ENCODE measurements at regions not wholly inside any gene's neighbourhood (a gene's known extent, or its start where the extent isn't known, plus 50 kb on each side); places are given as distances from the start of the nearest gene placed in this dataset.

DNA sequence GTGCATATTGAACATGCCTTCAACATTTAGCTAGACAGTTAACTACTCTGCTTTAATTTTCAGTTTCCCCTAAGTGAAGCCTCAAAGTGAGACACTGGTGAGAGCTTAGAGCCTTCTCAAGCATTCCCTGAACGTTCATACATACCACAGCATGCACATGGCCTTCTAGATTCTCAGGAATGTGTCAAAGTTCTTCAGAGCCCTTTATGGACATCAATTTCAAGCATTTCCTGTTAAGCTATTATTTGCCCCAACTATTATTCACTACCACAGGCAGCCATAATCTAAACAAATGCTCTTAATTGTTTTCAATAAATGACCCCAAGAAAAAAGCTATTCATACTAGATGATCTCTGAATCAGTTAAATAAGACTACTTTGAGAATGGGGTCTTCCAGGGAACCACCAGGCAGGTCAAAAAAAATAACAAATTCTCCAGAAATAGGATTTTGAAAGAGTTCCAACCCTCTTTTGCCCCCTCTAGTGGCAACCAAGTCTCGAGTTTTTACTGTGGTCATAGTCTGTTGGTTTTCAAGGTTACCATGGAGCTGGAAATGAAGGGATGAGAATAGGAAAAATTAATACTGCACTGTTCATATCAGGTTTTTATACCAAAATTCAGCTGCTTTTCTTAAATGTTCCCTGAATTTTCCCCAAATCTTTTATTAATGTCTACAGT lies 235.4 kb downstream of the RAB28 start:
- no peak for DNase-seq

DNA sequence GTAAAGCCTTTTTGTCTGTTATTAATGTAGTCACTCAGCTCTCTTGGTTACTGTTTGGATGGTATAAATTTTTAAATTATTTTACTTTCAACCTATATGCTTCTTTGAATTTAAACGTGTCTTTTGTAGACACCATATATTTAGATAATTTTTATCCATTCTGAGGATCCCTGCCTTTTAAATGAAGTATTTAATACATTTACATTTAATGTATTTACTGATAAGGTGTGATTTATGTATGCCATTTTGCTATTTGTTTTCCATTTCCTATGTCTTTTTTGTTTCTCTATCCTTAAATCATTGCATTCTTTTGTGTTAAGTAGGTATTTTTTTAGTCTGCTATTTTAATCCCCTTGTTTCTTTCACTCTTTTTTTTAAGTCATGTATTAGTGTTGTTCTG lies 238.0 kb downstream of the RAB28 start:
- DNase-seq = no peak

DNA sequence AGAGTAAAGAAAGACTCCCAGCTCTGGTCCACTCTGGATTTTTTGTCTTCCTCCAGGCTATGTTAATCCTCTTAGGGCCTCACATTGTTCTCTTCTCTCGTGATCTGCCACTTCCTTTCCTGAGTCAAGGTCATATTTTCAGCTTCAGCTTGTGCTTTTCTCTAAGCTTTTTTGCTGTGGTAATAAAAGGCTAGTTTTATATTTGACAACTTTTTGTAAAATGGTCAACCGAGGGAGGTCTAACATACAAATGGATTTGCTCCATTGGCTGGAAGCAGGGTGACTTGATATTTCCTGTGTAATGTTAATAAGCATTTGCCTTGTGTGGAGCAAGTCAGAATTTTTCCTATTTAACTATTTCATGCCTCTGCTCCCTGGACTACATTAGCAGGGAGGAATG lies 239.7 kb downstream of the RAB28 start:
- no peak for DNase-seq

DNA sequence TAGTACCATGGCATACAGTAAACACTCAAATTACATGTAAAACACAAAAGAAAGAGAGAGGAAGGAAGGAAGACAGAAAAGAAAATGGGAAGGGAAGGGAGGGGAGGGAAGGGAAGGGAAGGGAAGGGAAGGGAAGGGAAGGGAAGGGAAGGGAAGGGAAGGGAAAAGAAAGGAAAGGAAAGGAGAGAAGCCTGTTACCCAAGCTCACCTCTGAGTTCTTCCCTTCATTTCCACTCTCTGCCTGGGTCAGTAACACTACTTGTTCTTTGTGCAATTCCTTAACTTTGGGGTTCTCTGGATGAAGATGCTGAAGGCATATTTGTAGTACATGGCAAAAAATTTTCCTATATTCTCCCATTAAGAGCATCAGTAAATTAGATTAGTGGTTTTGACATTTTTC lies 241.0 kb downstream of the RAB28 start:
- DNase-seq = no peak

DNA sequence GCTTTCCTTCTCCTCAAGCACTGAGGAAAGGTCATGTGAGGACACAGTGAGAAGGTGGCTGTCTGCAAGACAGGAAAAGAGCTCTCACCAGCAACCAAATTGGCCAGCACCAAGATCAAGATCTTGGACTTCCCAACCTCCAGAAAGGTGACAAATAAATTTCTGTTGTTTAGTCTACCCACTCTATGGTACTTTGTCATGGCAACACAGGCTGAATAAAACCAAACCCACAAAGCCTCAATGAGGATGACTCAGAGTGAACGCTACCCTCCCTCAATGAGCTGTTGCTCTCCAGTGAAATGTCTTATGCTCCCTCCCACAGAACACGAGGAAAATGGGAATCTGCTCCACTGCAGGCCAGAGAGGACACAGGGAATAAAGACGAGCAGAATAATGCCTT lies 244.1 kb downstream of the RAB28 start:
- no peak for DNase-seq

- no peak for DNase-seq
These were observed 245.2 kb downstream of the RAB28 start for GRCh38 chr4:13238936-13239335.

GRCh38 chr4:13236485-13236884 lies 247.7 kb downstream of the RAB28 start:
- DNase-seq = no peak

DNA sequence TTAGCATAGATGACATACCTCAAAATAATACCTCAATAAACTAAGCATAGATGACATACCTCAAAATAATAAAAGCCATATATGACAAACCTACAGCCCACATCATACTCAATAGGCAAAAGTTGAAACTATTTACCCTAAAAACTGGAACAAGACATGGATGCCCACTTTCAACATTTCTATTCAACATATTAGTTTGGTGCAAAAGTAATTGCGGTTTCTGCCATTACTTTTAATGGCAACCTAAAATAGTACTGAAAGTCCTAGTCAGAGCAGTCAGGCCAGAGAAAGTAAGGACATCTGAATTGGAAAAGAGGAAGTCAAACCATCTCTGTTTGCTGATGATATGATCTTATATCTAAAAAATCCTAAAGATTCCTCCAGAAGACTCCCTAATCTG lies 250.4 kb downstream of the RAB28 start:
- DNase-seq = no peak

DNA sequence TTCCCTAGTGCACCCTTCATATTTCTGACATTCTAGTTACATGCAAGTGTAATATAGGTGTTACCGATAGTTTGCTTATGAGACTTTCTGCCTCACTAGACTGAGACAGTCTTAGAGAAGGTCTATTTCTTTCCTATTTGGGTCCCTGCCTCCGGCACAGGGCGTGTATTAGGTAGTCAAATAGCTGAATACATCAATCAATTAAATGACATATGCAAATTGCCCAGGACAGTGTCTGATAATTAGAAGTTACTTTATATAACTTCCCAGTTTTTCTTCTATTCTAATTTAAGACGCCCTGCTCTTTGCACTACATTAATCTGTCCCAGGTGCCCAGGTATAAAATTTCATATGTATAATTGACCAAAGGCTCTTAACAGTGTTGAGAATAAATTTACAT lies 264.2 kb downstream of the RAB28 start:
- DNase-seq = no peak

DNA sequence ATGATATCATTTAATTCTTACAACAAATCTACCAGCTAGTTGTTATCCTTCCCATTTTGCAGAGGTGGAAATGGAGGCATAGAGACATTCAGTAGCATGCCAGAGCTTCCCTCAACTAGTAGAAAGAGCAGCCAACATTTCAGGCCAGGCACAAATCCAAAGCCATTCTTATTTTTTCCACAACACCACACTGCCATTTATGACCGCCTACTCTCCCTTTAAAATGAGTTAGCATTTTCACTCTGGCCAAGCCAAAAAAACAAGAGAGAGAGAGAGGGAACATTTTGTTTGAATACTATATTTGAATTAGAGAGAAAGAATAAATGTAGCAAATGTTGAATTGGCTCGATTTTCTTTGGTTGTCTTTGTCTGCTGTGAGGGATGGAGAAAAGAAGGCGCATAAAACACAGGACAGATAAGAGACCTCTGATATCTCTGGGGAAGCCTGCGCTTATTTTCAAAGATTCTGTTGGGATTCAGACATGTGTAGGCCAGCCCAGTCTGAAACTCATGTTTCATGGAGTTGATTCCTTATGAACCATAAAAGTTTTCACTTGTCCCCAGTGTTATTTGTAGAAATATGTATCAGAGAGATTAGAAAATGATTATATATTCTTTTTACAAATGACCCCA lies 265.7 kb downstream of the RAB28 start:
- DNase-seq = no peak

DNA sequence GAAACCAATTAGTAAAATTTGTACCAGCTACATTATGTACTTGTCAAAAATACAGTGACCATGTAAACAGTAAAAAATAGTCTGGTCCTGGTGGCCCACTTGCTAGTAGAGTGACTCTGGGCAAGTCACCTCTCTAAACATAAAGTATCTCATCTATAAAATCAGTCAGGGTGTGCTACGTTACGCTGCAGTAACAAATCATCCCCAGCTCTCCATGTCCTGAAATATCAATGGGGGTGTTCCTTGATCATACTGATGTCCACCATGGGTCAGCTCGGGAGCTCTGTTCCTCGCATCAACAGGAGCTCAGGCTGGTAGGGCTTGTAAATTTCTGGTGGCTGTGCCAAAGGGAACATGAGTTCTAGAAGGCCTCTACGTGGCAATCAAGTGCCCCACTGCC lies 268.6 kb downstream of the RAB28 start:
- no peak for DNase-seq

DNA sequence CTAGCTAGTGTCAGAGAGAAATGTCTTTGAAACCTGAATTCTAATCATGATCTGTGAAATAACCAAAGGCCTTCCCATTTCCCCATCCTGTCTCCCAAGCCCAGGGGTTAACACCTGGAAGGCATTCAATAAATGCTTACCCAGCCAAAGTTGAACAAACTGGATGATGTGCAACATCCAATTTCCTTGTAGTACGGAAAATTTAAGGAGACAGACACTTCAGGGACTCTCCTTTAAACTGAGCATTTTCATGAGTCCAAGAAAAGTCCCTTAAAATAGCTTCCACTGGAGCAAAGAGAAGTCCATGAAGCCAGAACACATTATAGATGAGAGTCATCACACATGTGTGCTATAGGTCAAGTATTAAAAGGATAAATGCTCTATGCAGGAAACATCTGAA lies 271.2 kb downstream of the RAB28 start:
- no peak for DNase-seq

DNA sequence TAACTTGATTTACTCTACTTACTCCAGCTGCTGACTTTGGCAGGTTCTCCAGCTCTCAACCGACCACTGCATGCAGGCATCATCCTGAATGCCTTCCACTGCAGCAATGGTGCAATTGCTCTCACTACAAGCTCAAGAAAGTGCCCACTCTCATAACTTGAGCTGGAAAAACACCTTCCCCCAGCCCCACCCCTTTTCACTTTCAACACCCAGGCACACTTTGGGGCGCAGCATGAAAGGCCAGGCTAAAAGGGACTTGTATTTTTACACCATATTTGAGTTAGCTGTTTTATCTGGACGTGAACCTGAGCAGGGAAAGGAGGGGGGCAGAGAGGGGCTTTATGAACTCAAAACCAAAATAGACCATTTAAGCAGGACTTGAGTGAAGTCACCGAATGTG lies 274.5 kb downstream of the RAB28 start:
- DNase-seq = no peak

- no peak for DNase-seq
These were observed 275.5 kb downstream of the RAB28 start for GRCh38 chr4:13208558-13209193.

GRCh38 chr4:13207226-13207625 lies 276.9 kb downstream of the RAB28 start:
- no peak for DNase-seq

DNA sequence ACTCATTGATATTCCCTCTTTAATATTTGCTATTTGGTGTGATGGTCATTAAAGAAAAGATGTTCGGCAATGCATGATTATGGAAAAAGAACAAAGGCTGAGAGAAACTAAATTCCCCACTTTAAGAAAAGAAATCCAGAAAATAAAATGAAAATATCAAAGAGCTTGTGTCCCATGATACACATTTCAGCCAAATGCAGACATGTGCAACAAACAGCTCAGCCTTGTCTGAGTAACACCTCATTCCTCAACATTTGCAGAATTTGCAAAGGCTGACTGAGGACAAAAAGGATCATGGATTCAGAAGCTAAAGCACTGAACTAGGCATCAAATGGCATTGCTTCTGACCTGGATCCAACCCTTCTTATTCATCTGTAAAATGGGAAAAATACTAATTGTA lies 281.0 kb downstream of the RAB28 start:
- no peak for DNase-seq

DNA sequence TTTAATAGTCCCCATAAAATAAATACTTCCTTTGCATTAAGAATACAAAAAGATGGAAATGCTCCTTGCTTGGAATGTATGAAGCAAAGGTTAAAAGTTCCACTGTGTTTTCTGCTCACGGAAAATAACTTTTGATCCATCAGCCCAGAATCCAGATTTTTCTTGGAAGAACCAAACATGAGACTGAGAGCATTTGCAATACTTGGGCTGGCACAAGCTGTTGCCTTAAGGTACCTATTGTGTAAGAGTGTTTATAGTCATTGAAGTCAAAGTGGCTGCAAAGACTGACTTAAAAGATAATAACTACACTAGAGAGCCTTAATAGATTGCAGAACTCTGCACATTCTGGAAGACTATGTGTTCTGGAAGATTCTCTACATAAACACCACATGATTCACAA lies 281.4 kb downstream of the RAB28 start:
- no peak for DNase-seq

- no peak for DNase-seq
These were observed 282.9 kb downstream of the RAB28 start for GRCh38 chr4:13201241-13201640.

DNA sequence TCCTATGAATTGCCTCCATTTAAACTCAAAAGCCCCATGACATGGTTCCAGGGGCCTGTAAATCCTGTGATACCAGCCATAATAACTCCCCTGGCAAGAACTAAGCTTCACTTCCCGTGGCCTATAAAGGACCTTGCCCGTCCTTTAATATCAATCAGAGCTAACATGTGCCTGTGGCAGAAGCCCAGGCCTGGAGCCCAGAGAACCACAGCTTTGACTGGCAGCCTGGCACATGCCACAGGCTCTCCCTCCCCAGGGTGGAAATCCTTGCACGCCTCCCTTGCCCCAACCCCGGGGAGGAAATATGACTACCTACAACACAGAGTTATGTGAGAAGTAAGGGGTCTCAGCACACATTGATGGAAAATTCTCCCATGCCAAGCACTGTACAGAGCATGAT lies 287.4 kb downstream of the RAB28 start:
- no peak for DNase-seq

DNA sequence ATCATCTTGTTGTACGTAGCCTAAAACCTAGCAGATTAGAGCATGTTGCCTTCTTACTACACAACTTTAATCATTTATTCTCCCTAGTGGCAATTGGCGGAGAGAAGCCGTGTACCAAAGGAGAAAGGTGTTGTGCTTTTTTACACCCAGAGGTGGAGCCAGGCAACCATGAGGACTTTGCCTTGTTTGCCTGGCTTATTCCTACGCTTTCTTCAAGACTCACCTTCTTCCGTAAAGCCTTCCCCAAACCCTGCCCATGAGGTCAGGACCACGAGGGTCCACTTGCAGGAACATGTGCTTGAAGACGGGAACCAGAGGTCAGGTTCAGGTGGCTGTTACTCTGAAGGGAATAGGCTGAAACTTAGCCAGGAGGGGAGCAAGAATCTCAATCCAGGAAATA lies 290.5 kb downstream of the RAB28 start:
- no peak for DNase-seq

DNA sequence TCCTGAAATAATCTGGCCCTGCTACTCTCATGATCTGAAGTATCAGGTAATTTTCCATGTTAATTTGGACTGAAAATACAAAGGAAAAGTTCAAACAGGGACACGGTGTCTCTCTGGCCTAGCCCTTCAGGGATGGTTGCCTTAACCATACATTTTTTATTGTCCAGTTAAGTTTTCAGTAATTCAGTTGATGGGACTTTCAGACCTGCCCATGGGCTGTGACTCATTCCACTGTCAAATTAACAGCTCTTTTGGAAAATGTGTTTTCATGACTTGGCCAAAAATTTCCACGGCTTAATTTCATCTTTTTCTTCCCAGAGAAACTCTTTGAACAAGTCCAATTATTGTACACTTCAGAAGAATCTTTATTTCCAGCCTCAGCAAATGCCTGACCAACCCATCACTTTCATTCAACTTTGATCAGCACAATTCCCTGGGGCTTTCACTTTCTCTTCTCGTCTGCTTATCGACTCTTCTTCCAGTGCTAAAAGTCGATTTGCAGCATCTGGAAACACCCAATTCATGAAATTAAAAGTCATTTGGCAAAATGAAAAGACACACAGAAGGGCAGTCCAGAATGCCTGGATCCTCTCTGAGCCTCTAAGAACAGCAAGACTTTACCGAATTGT lies 293.9 kb downstream of the RAB28 start:
- DNase-seq = no peak

DNA sequence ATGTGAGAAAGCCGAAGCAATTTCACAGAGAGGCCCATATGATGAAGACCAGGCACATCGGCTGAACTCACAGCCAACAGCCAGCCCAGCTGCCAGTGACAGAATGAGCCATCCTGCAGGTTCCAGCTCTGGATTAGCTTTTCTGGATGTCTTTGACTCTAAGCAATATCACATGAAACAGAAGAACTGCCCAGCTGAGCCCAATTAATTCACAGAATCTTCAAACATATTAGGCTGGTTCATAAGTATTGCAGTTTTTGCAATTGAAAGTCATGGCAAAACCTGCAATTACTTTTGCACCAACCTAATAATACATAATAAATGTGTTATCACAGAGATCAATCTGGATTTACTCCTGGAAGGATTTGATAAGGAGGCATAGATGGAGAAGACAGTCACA lies 299.9 kb downstream of the RAB28 start:
- DNase-seq = no peak

- no peak for DNase-seq
These were observed 302.0 kb downstream of the RAB28 start for GRCh38 chr4:13182133-13182532.

DNA sequence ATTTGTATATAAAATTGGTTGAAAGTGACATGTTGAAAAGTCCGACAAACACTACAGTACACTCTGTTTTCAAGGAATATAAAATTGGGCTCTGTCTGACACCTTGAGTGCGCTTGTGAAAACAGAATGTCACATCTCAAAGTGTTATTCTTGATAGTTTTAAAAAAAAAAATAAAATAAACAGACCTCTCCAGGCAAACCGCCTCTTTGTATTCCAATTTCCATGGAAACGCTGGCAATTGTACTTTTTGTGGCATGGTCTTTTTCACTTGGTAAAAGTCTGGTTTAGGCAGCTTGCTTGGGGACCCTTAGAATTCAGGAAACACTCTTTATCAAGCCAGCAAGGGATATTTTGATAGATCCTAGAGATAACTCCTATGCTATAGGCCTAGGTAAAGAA lies 302.5 kb downstream of the RAB28 start:
- no peak for DNase-seq
